ENCODE measurements at regions not wholly inside any gene's neighbourhood (a gene's known extent, or its start where the extent isn't known, plus 50 kb on each side); places are given as distances from the start of the nearest gene placed in this dataset.
"Not testable (repeated sequence)": the region's sequence is repeated elsewhere in the genome, so short reads cannot be mapped to it uniquely, and the experiment has no call there.

DNA sequence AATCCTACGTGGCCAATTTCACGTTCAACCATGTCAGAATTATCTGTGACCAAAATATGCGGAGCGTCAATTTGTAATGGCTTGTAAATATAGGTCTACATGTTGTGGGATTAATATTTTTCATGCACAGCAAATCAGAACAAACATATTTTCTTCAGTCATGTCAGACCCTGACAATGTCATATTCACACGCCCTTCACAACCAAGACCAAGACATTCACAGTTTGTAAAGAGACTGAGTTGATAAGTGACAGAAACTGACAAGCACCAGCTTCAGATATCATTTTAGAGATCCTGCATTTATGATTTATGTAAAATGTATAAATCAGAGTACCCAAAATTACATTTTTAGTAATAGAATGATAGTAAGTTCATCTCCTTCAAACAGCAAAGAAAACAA, 57.3 kb upstream of the NOVA1 start:
- Histone ChIP-seq H3F3A (ENCODE audit: insufficient read depth) (no peaks in the 10 kb centered on the region), H2AFZ (ENCODE audit: low read depth, low read length, severe bottlenecking) (no peak overlapping the region), H3K4me3 (ENCODE audit: insufficient read depth, low read length, poor library complexity, severe bottlenecking) (no peak overlapping the region), H3K27ac (ENCODE audit: low read depth, low read length) (no peak overlapping the region), H4K20me1 (ENCODE audit: low read depth, low read length) (no peaks in the 10 kb centered on the region), H3K36me3 (ENCODE audit: low read length) (no peaks in the 10 kb centered on the region), H3K79me2 (ENCODE audit: insufficient read depth, low read length) (no peaks in the 10 kb centered on the region), H3K9me3 (ENCODE audit: insufficient read depth, low read length) (0 out of 2 replicates have a peak, but pooled peaks cover 7% of the 10 kb centered on the region), H3K4me2 (ENCODE audit: low read depth, low read length, poor library complexity, severe bottlenecking) (no peak overlapping the region), H3K27me3 (ENCODE audit: low read length) (no peaks in the 10 kb centered on the region), H3K9me2 (replicated peaks; ENCODE audit: insufficient read depth, low read length) (no peaks in the 10 kb centered on the region), H3K9ac (ENCODE audit: low read length) (no peak overlapping the region)
- TF ChIP-seq, protein P1, sequence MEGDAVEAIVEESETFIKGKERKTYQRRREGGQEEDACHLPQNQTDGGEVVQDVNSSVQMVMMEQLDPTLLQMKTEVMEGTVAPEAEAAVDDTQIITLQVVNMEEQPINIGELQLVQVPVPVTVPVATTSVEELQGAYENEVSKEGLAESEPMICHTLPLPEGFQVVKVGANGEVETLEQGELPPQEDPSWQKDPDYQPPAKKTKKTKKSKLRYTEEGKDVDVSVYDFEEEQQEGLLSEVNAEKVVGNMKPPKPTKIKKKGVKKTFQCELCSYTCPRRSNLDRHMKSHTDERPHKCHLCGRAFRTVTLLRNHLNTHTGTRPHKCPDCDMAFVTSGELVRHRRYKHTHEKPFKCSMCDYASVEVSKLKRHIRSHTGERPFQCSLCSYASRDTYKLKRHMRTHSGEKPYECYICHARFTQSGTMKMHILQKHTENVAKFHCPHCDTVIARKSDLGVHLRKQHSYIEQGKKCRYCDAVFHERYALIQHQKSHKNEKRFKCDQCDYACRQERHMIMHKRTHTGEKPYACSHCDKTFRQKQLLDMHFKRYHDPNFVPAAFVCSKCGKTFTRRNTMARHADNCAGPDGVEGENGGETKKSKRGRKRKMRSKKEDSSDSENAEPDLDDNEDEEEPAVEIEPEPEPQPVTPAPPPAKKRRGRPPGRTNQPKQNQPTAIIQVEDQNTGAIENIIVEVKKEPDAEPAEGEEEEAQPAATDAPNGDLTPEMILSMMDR (IDR thresholded peaks at IDR 0.05; ENCODE audit: insufficient read depth, low read length, poor library complexity, severe bottlenecking), result no peak
- no peak for TF ChIP-seq EZH2phosphoT487 (conservative IDR thresholded peaks at IDR 0.05; ENCODE audit: low read length)

DNA sequence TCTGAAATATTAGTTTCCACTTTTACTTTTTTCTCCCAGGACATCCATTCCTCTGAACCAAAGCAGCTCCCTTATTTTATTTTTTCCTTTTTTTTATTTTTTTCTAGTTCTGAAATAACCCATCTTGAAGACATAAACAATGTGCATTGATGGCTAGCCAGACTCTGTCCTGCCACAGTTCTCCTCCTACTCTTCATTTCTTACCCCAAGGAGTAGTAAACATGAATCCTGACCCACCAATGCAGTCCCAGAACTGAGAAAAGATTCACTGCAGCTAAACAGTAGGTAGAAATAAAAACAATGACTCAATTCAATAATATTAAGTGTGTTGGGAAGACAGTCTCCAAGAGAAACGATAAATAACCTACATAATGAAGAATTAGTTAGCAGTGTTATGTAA, 65.7 kb upstream of the NOVA1 start:
- Histone ChIP-seq H2AFZ (ENCODE audit: low read depth, low read length, severe bottlenecking) (no peak overlapping the region), H3K9ac (ENCODE audit: low read length) (no peak overlapping the region), H3K36me3 (ENCODE audit: low read length) (no peaks in the 10 kb centered on the region), H3K9me3 (ENCODE audit: insufficient read depth, low read length) (no peaks in the 10 kb centered on the region), H3K79me2 (ENCODE audit: insufficient read depth, low read length) (no peaks in the 10 kb centered on the region), H3K27me3 (ENCODE audit: low read length) (no peaks in the 10 kb centered on the region), H3K4me2 (ENCODE audit: low read depth, low read length, poor library complexity, severe bottlenecking) (no peak overlapping the region), H3K27ac (ENCODE audit: low read depth, low read length) (no peak overlapping the region), H3F3A (ENCODE audit: insufficient read depth) (no peaks in the 10 kb centered on the region), H3K9me2 (replicated peaks; ENCODE audit: insufficient read depth, low read length) (no peaks in the 10 kb centered on the region), H4K20me1 (ENCODE audit: low read depth, low read length) (no peaks in the 10 kb centered on the region), H3K4me3 (ENCODE audit: insufficient read depth, low read length, poor library complexity, severe bottlenecking) (no peak overlapping the region)
- TF ChIP-seq, protein P1 (IDR thresholded peaks at IDR 0.05; ENCODE audit: insufficient read depth, low read length, poor library complexity, severe bottlenecking), result no peak
- TF ChIP-seq EZH2phosphoT487 (conservative IDR thresholded peaks at IDR 0.05; ENCODE audit: low read length), result no peak

DNA sequence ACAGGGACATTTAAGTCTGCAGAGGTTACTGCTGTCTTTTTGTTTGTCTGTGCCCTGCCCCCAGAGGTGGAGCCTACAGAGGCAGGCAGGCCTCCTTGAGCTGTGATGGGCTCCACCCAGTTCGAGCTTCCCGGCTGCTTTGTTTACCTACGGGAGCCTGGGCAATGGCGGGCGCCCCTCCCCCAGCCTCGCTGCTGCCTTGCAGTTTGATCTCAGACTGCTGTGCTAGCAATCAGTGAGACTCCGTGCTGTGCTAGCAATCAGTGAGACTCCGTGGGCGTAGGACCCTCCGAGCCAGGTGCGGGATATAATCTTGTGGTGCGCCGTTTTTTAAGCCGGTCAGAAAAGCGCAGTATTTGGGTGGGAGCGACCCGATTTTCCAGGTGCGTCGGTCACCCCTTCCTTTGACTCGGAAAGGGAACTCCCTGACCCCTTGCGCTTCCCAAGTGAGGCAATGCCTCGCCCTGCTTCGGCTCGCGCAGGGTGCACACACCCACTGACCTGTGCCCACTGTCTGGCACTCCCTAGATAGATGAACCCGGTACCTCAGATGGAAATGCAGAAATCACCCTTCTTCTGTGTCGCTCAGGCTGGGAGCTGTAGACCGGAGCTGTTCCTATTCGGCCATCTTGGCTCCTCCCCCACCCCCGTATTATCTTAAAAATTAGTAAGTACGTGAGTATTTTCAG, 81.0 kb upstream of the NOVA1 start:
- not testable (repeated sequence) for H4K20me1 ChIP-seq (ENCODE audit: low read depth, low read length); H3K4me3 ChIP-seq (ENCODE audit: insufficient read depth, low read length, poor library complexity, severe bottlenecking); H3K9me3 ChIP-seq (ENCODE audit: insufficient read depth, low read length); H3K27ac ChIP-seq (ENCODE audit: low read depth, low read length); H3K27me3 ChIP-seq (ENCODE audit: low read length); H3K9ac ChIP-seq (ENCODE audit: low read length); H3K36me3 ChIP-seq (ENCODE audit: low read length); H3K79me2 ChIP-seq (ENCODE audit: insufficient read depth, low read length); H2AFZ ChIP-seq (ENCODE audit: low read depth, low read length, severe bottlenecking); H3K9me2 ChIP-seq (replicated peaks; ENCODE audit: insufficient read depth, low read length); H3K4me2 ChIP-seq (ENCODE audit: low read depth, low read length, poor library complexity, severe bottlenecking); H3F3A ChIP-seq (ENCODE audit: insufficient read depth)

DNA sequence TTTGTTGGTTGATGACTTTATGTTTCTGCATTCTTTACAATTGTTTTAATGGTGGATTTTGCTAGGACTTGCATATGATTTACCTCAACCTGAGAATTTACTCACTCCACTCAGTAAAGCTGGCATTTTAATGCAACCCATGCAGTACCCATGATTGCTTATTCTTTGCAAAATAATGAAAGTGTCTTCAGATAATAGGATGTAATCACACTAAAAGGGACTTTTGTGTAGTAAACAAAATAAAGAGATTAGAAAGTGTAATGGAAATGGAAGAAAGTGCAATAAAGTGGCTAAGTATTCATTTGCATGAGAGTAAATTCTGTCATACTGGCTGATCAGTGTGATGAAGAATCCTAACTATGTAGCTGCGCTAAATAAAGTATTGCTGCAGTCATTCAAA, 87.6 kb upstream of the NOVA1 start:
- H3K27ac ChIP-seq (ENCODE audit: low read depth, low read length), result no peak overlapping the region
- no peaks in the 10 kb centered on the region for H3K79me2 ChIP-seq (ENCODE audit: insufficient read depth, low read length)
- no peak overlapping the region for H3K4me3 ChIP-seq (ENCODE audit: insufficient read depth, low read length, poor library complexity, severe bottlenecking)
- TF ChIP-seq, protein P1 (IDR thresholded peaks at IDR 0.05; ENCODE audit: insufficient read depth, low read length, poor library complexity, severe bottlenecking), result no peak
- no peak for TF ChIP-seq EZH2phosphoT487 (conservative IDR thresholded peaks at IDR 0.05; ENCODE audit: low read length)
- no peaks in the 10 kb centered on the region for H3F3A ChIP-seq (ENCODE audit: insufficient read depth)
- no peaks in the 10 kb centered on the region for H3K27me3 ChIP-seq (ENCODE audit: low read length)
- H2AFZ ChIP-seq (ENCODE audit: low read depth, low read length, severe bottlenecking), result no peak overlapping the region
- H3K36me3 ChIP-seq (ENCODE audit: low read length), result no peaks in the 10 kb centered on the region
- peaks cover 3% of the 10 kb centered on the region; the same call in 1 of the 2 replicates for H3K9me3 ChIP-seq (ENCODE audit: insufficient read depth, low read length)
- no peak overlapping the region for H3K4me2 ChIP-seq (ENCODE audit: low read depth, low read length, poor library complexity, severe bottlenecking)
- no peaks in the 10 kb centered on the region for H4K20me1 ChIP-seq (ENCODE audit: low read depth, low read length)
- no peaks in the 10 kb centered on the region for H3K9me2 ChIP-seq (replicated peaks; ENCODE audit: insufficient read depth, low read length)
- H3K9ac ChIP-seq (ENCODE audit: low read length), result no peak overlapping the region

All from SU-DHL-6 (cell line).